Testis (tissue), 2 donors: ENCODE measurements at regions not wholly inside any gene's neighbourhood (a gene's known extent, or its start where the extent isn't known, plus 50 kb on each side); places are given as distances from the start of the nearest gene placed in this dataset.

Experiments used
- DNase-seq: peaks from one replicate; pipeline ENCODE4 v3.0.0-alpha.2; 2019
- H3K27ac ChIP-seq, 2 donors: fragments of 200-600 bp; sonication (generic); one replicate each; pipeline ENCODE4 v1.5.1; 2019
- H3K27me3 ChIP-seq: fragments of 200-600 bp; sonication (generic); one replicate; pipeline ENCODE4 v1.5.1; 2019
- H3K36me3 ChIP-seq: fragments of 200-600 bp; sonication (generic); one replicate; pipeline ENCODE4 v1.5.1; 2017; ENCODE audit warnings: low read depth; ENCODE audit errors: missing control alignments
- H3K4me1 ChIP-seq: fragments of 200-600 bp; sonication (generic); one replicate; pipeline ENCODE4 v1.5.1; 2019
- H3K4me3 ChIP-seq, 2 donors: fragments of 200-600 bp; sonication (generic); one replicate each; pipeline ENCODE4 v1.5.1; 2017 to 2019
- H3K9me3 ChIP-seq: fragments of 200-600 bp; sonication (generic); one replicate; pipeline ENCODE4 v1.5.1; 2017
- CTCF ChIP-seq, 3 experiments: fragments of 450-650 bp in 2 of 3; fragments of 200-600 bp in 1 of 3; sonication (generic) in 1 of 3; IDR thresholded peaks; one replicate each; pipeline ENCODE4 v1.5.1; 2016 to 2019; ENCODE audit warnings: antibody characterized with exemption in 3 of 3, mild to moderate bottlenecking in 2 of 3, moderate library complexity in 1 of 3
- POLR2A ChIP-seq: fragments of 450-650 bp; IDR thresholded peaks from one replicate; pipeline ENCODE4 v1.6.1; 2017; ENCODE audit warnings: antibody characterized with exemption, mild to moderate bottlenecking, moderate library complexity
- WGBS, 2 donors: methylation state at CpG; one replicate each; pipeline ENCODE4 v1.1.5; 2018; 5-methylcytosine and 5-hydroxymethylcytosine counted together
- intact Hi-C: fragments of 100-400 bp; cut with DNase I; formaldehyde crosslinking; loops from one replicate; pipeline ENCODE4 v1.15.1; 2023; ENCODE audit warnings: low total_unique reads

GRCh38 chr11:109298865-109299264 lies 123.1 kb upstream of the C11orf87 start:
- 87 to 92% methylated on average over 2 of the region's 2 CpGs for WGBS, 2 donors
- H3K4me3 ChIP-seq = no peak overlapping the region

GRCh38 chr11:109300211-109300610 lies 121.8 kb upstream of the C11orf87 start:
- H3K36me3 ChIP-seq = no peaks in the 10 kb centered on the region
- TF ChIP-seq POLR2A (no peak), CTCF (IDR thresholded peaks at IDR 0.05) (no peak)
- no peaks in the 10 kb centered on the region for H3K27me3 ChIP-seq
- no peak overlapping the region for H3K4me3 ChIP-seq
- intact Hi-C loops = no loop called here
- 75 to 81% methylated on average over 3 of the region's 3 CpGs for WGBS, 2 donors
- no peak overlapping the region for H3K27ac ChIP-seq
- no peak for DNase-seq
- H3K4me1 ChIP-seq = no peaks in the 10 kb centered on the region
- H3K9me3 ChIP-seq = no peaks in the 10 kb centered on the region

More at GRCh38 chr11:109298865-109299264, 123.1 kb upstream of the C11orf87 start:
- Histone ChIP-seq H3K27ac (no peak overlapping the region), H3K36me3 (no peaks in the 10 kb centered on the region), H3K4me1 (no peaks in the 10 kb centered on the region), H3K9me3 (no peaks in the 10 kb centered on the region), H3K27me3 (no peaks in the 10 kb centered on the region)
- intact Hi-C loops = no loop called here
- no peak for TF ChIP-seq POLR2A
- TF ChIP-seq CTCF (IDR thresholded peaks at IDR 0.05) = no peak
- DNase-seq = no peak

- WGBS, 2 donors = 81 to 88% methylated on average over 4 of the region's 4 CpGs
- Histone ChIP-seq H3K4me1 (no peaks in the 10 kb centered on the region), H3K27ac (no peak overlapping the region), H3K27me3 (no peaks in the 10 kb centered on the region), H3K4me3 (no peak overlapping the region), H3K36me3 (no peaks in the 10 kb centered on the region), H3K9me3 (no peaks in the 10 kb centered on the region)
- TF ChIP-seq POLR2A (no peak), CTCF (IDR thresholded peaks at IDR 0.05) (no peak)
- DNase-seq = no peak
- intact Hi-C loops = no loop called here
These were observed 119.2 kb upstream of the C11orf87 start for GRCh38 chr11:109302591-109303334.

- no peaks in the 10 kb centered on the region for H3K36me3 ChIP-seq
- H3K4me1 ChIP-seq = no peaks in the 10 kb centered on the region
- intact Hi-C loops = no loop called here
- no peak for DNase-seq
- 82 to 95% methylated on average over 1 of the region's 1 CpG for WGBS, 2 donors
- no peaks in the 10 kb centered on the region for H3K27me3 ChIP-seq
- no peaks in the 10 kb centered on the region for H3K9me3 ChIP-seq
- no peak overlapping the region for H3K27ac ChIP-seq
- no peak overlapping the region for H3K4me3 ChIP-seq
- TF ChIP-seq POLR2A (no peak), CTCF (IDR thresholded peaks at IDR 0.05) (no peak)
These were observed 118.6 kb upstream of the C11orf87 start for GRCh38 chr11:109303342-109303741.

- H3K27ac ChIP-seq = no peak overlapping the region
- no peaks in the 10 kb centered on the region for H3K27me3 ChIP-seq
- H3K4me1 ChIP-seq = no peaks in the 10 kb centered on the region
- WGBS, 2 donors = 94 to 97% methylated on average over 1 of the region's 1 CpG
- TF ChIP-seq CTCF (IDR thresholded peaks at IDR 0.05) = no peak
- TF ChIP-seq POLR2A = no peak
- H3K9me3 ChIP-seq = no peaks in the 10 kb centered on the region
- DNase-seq = no peak
- no peaks in the 10 kb centered on the region for H3K36me3 ChIP-seq
- no peak overlapping the region for H3K4me3 ChIP-seq
- intact Hi-C loops = no loop called here
These were observed 117.8 kb upstream of the C11orf87 start for GRCh38 chr11:109304159-109304558.
